CD14-positive monocyte (primary cell): ENCODE measurements at regions not wholly inside any gene's neighbourhood (a gene's known extent, or its start where the extent isn't known, plus 50 kb on each side); places are given as distances from the start of the nearest gene placed in this dataset.

ENCODE experiments used
- DNase-seq, 3 donors: peaks; one replicate each; pipeline ENCODE4 v3.0.0-alpha.2; 2011 to 2022
- H2AFZ ChIP-seq: 2 replicates; pipeline ENCODE4 v1.6.0; 2012; ENCODE audit warnings: mild to moderate bottlenecking, low read depth, low read length, inconsistent platforms; ENCODE audit not compliant: insufficient read depth, poor library complexity, severe bottlenecking
- H3K27ac ChIP-seq, 2 donors: 1 replicate in 1 of 2; 2 replicates in 1 of 2; pipeline ENCODE4 v1.5.1; 2012 to 2013; ENCODE audit warnings: low read length in 2 of 2, control low read depth in 1 of 2, inconsistent platforms in 1 of 2, low read depth in 1 of 2, mild to moderate bottlenecking in 1 of 2
- H3K27me3 ChIP-seq, 2 donors: one replicate each; pipeline versions ENCODE4 v1.6.0 to v1.6.1; 2011 to 2013; ENCODE audit warnings: low read length in 2 of 2; ENCODE audit not compliant: control insufficient read depth in 2 of 2, insufficient read depth in 2 of 2
- H3K36me3 ChIP-seq, 2 donors: replicated peaks in 1 of 2; 1 replicate in 1 of 2; 2 replicates in 1 of 2; pipeline versions ENCODE4 v1.5.1 to v1.6.1; 2012 to 2013; ENCODE audit warnings: low read length in 2 of 2, control low read depth in 1 of 2, inconsistent platforms in 1 of 2, mild to moderate bottlenecking in 1 of 2; ENCODE audit not compliant: insufficient read depth in 2 of 2, control insufficient read depth in 1 of 2
- H3K4me1 ChIP-seq, 2 donors: 1 replicate in 1 of 2; 2 replicates in 1 of 2; pipeline versions ENCODE4 v1.5.1 to v1.6.1; 2012 to 2013; ENCODE audit warnings: low read length in 2 of 2, control low read depth in 1 of 2, inconsistent platforms in 1 of 2, mild to moderate bottlenecking in 1 of 2, moderate library complexity in 1 of 2; ENCODE audit not compliant: insufficient read depth in 2 of 2, control insufficient read depth in 1 of 2
- H3K4me2 ChIP-seq: replicated peaks from 2 replicates; pipeline ENCODE3; 2012; ENCODE audit warnings: low read length, moderate library complexity, mild to moderate bottlenecking; ENCODE audit not compliant: poor library complexity, severe bottlenecking; ENCODE audit errors: extremely low read depth
- H3K4me3 ChIP-seq, 3 experiments: fragments of 200-600 bp in 1 of 3; sonication (generic) in 1 of 3; replicated peaks in 1 of 3; 1 replicate in 2 of 3; 2 replicates in 1 of 3; pipeline ENCODE4 v1.5.1; 2011 to 2013; ENCODE audit warnings: low read length in 3 of 3, mild to moderate bottlenecking in 3 of 3, control low read depth in 2 of 3, low read depth in 2 of 3, inconsistent platforms in 1 of 3, moderate library complexity in 1 of 3
- H3K79me2 ChIP-seq: 2 replicates; pipeline ENCODE4 v1.6.0; 2012; ENCODE audit warnings: mild to moderate bottlenecking, control low read depth, inconsistent platforms, low read length, moderate library complexity; ENCODE audit not compliant: insufficient read depth
- H3K9ac ChIP-seq: 2 replicates; pipeline ENCODE4 v1.6.0; 2017; ENCODE audit warnings: low read length, mild to moderate bottlenecking; ENCODE audit not compliant: insufficient read depth, poor library complexity, severe bottlenecking
- H3K9me3 ChIP-seq, 2 donors: replicated peaks in 1 of 2; 1 replicate in 1 of 2; 2 replicates in 1 of 2; pipeline versions ENCODE4 v1.5.1 to v1.6.1; 2012 to 2013; ENCODE audit warnings: low read length in 2 of 2, control low read depth in 1 of 2; ENCODE audit not compliant: control insufficient read depth in 1 of 2, insufficient read depth in 1 of 2
- H4K20me1 ChIP-seq: 2 replicates; pipeline ENCODE4 v1.6.0; 2012; ENCODE audit warnings: mild to moderate bottlenecking, low read length, control low read depth, moderate library complexity; ENCODE audit not compliant: insufficient read depth
- H3K27ac Mint-ChIP-seq, 7 donors: one replicate each; pipeline ENCODE4 v1.8.0; 2020; ENCODE audit warnings: mild to moderate bottlenecking in 7 of 7, mixed read lengths in 7 of 7, moderate library complexity in 6 of 7, inconsistent platforms in 2 of 7
- H3K27me3 Mint-ChIP-seq, 3 donors: one replicate each; pipeline ENCODE4 v1.8.0; 2021 to 2022; ENCODE audit warnings: low read depth in 3 of 3, mild to moderate bottlenecking in 3 of 3, mixed read lengths in 3 of 3, moderate library complexity in 3 of 3, inconsistent platforms in 1 of 3
- H3K36me3 Mint-ChIP-seq, 2 donors: one replicate each; pipeline ENCODE4 v1.8.0; 2020; ENCODE audit warnings: mixed read lengths in 2 of 2, inconsistent platforms in 1 of 2, mild to moderate bottlenecking in 1 of 2
- H3K4me1 Mint-ChIP-seq: one replicate; pipeline ENCODE4 v1.8.0; 2020; ENCODE audit warnings: mild to moderate bottlenecking, mixed read lengths
- H3K4me3 Mint-ChIP-seq, 2 donors: one replicate each; pipeline ENCODE4 v1.8.0; 2020; ENCODE audit warnings: mild to moderate bottlenecking in 2 of 2, mixed read lengths in 2 of 2, moderate library complexity in 1 of 2
- H3K9me3 Mint-ChIP-seq, 7 donors: one replicate each; pipeline ENCODE4 v1.8.0; 2020 to 2022; ENCODE audit warnings: mixed read lengths in 7 of 7, mild to moderate bottlenecking in 6 of 7, moderate library complexity in 6 of 7, inconsistent platforms in 2 of 7
- WGBS: methylation state at CpG from one replicate; pipeline ENCODE4 v1.1.5; 2013; ENCODE audit warnings: missing lambda C conversion rate; ENCODE audit not compliant: insufficient coverage; 5-methylcytosine and 5-hydroxymethylcytosine counted together
- intact Hi-C, 2 donors: fragments of 100-400 bp; cut with micrococcal nuclease; formaldehyde crosslinking; loops; one replicate each; pipeline versions ENCODE4 v1.15.0 to v1.15.1; 2023
- TF ChIP-seq, protein P1 (sequence below): fragments of 200-600 bp; IDR thresholded peaks from one replicate; pipeline ENCODE4 v1.8.0; 2022; ENCODE audit warnings: antibody characterized with exemption, mild to moderate bottlenecking

DNA sequence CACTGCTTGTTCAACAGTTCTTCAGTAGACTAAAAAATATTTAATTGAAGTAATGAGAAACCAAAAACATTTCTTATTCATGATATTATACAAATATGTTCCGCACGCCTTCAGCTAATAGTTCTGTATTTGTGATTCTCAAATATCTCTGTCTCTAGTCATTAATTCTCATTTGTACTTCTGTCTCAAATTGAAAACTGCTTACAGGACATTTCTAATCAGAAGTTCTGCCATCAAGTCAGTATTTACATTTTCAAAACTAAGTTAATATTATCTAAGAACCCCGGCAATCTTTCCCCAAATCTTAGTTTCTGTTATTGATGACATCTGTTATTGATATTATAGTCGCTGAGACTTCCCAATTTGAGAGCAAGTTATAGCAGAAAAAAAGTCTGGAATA lies 78.6 kb upstream of the PGRMC2 start:
- Histone ChIP-seq H3K4me2 (no peak overlapping the region), H3K27ac (no peak overlapping the region), H3K4me3 (no peak overlapping the region), H3K4me1 (no peaks in the 10 kb centered on the region), H3K9ac (no peak overlapping the region), H3K79me2 (no peaks in the 10 kb centered on the region), H3K9me3 (peaks cover 8% of the 10 kb centered on the region in 2 donors), H3K36me3 (no peaks in the 10 kb centered on the region), H3K27me3 (no peaks in the 10 kb centered on the region), H2AFZ (no peak overlapping the region), H4K20me1 (no peaks in the 10 kb centered on the region)
- Mint-ChIP-seq H3K4me3 (no peak overlapping the region), H3K4me1 (no peaks in the 10 kb centered on the region), H3K9me3 (peaks cover 8 to 30% (median 17%) of the 10 kb centered on the region in 7 donors), H3K36me3 (no peaks in the 10 kb centered on the region), H3K27ac (no peak overlapping the region), H3K27me3 (peaks cover 0 to 2% (median 0%) of the 10 kb centered on the region in 3 donors)
- no peak for DNase-seq
- TF ChIP-seq, protein P1, sequence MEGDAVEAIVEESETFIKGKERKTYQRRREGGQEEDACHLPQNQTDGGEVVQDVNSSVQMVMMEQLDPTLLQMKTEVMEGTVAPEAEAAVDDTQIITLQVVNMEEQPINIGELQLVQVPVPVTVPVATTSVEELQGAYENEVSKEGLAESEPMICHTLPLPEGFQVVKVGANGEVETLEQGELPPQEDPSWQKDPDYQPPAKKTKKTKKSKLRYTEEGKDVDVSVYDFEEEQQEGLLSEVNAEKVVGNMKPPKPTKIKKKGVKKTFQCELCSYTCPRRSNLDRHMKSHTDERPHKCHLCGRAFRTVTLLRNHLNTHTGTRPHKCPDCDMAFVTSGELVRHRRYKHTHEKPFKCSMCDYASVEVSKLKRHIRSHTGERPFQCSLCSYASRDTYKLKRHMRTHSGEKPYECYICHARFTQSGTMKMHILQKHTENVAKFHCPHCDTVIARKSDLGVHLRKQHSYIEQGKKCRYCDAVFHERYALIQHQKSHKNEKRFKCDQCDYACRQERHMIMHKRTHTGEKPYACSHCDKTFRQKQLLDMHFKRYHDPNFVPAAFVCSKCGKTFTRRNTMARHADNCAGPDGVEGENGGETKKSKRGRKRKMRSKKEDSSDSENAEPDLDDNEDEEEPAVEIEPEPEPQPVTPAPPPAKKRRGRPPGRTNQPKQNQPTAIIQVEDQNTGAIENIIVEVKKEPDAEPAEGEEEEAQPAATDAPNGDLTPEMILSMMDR: no peak
- WGBS: no CpG with 5 or more reads among the region's 4 CpGs
- intact Hi-C loops: no loop called here

- peaks cover 0 to 2% (median 0%) of the 10 kb centered on the region in 3 donors for H3K27me3 Mint-ChIP-seq
- Histone ChIP-seq H3K27me3 (no peaks in the 10 kb centered on the region), H3K4me2 (no peak overlapping the region), H3K4me1 (no peaks in the 10 kb centered on the region), H3K27ac (no peak overlapping the region), H3K9me3 (peaks cover 8% of the 10 kb centered on the region in 2 donors), H2AFZ (no peak overlapping the region), H4K20me1 (no peaks in the 10 kb centered on the region), H3K9ac (no peak overlapping the region), H3K4me3 (no peak overlapping the region), H3K36me3 (no peaks in the 10 kb centered on the region), H3K79me2 (no peaks in the 10 kb centered on the region)
- DNase-seq: no peak
- TF ChIP-seq, protein P1: no peak
- H3K27ac Mint-ChIP-seq: no peak overlapping the region
- peaks cover 6 to 23% (median 13%) of the 10 kb centered on the region in 7 donors for H3K9me3 Mint-ChIP-seq
- WGBS: 93% methylated on average over 2 of the region's 7 CpGs
- no peak overlapping the region for H3K4me3 Mint-ChIP-seq
- intact Hi-C loops: no loop called here
- no peaks in the 10 kb centered on the region for H3K36me3 Mint-ChIP-seq
- no peaks in the 10 kb centered on the region for H3K4me1 Mint-ChIP-seq
These were observed 77.0 kb upstream of the PGRMC2 start for GRCh38 chr4:128364565-128364964.
